Stimulated activated CD4-positive, alpha-beta T cell treated with anti-CD3 and anti-CD28 coated beads, Interleukin-1b, Interleukin-23, amount 100 ng/mL, for 48 hours (primary cell): ENCODE measurements at regions not wholly inside any gene's neighbourhood (a gene's known extent, or its start where the extent isn't known, plus 50 kb on each side); places are given as distances from the start of the nearest gene placed in this dataset.

ENCODE experiments used
- DNase-seq: peaks from one replicate; pipeline ENCODE4 v3.0.0-alpha.2; 2020

DNA sequence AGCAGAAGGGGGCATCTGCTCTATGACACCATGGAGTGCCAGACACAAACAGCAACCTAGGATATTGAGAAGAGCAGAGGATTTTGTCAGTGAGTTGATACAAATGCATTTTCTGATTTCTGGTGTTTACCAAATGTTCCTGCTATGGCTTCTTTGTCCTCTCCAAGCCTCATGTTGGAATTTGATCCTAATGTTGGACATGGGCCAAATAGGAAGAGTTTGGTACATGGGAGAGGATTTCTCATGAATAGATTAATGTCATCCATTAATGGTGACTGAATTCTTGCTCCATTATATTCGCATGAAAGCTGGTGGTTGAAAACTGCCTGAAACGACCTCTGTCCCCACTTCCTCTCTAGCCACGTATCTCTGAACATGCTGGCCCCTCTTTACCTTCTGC, 1002.2 kb upstream of the FLRT2 start:
- DNase-seq: no peak

DNA sequence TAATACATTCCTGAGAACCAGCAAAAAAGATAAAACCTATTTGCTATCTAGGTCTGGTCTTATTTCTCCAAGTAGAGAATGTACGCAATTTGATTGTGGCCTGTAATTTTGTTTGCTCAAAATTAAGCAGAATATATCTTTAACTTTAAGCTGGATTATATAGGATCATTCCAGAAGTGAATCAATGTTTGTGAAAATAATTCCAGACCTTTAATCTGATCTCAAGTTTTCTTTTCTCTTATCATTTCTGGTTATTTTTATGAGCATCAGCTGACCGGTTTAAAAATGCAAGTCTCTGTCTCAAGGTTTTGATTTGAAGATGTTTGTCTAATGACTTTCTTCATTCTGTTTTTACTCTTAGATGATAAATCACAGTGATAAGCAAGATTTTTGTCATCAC, 997.9 kb upstream of the FLRT2 start:
- DNase-seq: no peak

DNA sequence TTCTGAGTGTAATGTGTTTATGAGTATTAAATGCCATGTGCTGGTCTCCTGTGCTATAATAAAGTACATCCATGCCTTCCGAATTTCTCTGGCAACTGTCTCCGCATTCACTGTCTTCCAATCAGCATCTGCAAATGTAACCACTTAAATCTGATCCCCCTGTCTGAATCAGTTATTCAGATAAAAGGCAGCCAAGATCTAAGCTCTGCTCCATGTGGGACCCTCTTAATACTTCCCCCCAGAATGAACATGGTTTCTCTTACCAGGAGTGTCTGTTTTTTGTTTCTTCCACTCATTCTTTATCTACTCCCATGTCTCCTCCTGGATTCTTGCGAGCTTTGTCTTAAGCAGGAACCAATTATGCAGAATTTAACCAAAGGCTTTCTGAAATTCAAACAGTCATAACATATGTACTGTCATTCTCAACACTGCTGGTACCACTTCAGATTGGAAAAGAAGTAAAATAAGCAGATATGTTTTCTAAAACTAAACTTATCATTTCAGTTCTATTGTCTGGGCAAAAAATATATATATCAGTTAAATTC, 996.7 kb upstream of the FLRT2 start:
- no peak for DNase-seq

- no peak for DNase-seq
Observed at GRCh38 chr14:84533791-84534190, 996.2 kb upstream of the FLRT2 start.

GRCh38 chr14:84535484-84535883, 994.5 kb upstream of the FLRT2 start:
- no peak for DNase-seq

GRCh38 chr14:84535976-84536375, 994.0 kb upstream of the FLRT2 start:
- DNase-seq: no peak

DNA sequence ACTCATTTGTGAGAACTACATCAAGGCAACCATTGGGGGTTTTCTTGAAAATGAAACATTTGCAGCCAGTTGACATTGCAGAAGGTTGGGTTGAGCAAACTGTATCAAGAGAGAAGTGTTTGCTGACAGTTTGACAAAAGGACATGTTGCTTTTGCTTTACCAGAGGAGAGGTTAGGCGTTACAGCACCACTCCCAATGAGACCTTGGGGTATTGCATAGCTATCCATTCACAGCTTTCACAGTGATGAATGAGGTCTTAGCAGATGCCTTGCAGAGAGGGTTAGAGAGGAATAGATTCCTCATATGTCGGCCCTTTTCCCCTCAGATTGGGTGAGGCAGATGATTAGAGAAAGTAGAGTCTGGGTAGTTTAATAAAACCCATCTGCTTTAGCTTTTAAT, 988.9 kb upstream of the FLRT2 start:
- DNase-seq: no peak

DNA sequence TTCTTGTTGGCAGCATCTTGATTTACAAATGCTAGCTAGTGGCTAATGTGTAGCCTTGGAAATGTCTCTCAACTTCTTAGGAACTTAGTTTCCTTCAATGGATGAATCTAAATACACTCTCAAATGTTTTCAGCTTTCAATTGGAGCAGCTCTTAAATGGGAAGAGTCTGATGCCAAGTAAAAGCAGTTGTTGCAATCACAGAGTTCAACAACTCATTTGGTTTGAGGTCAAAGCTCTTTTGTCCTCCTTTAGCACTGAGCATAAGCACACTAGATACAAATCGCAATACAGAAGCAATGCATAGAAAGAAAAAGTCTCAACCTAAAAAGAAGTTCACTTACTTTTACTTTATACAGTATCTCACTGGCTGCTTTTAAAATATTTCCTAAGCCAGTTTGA, 986.1 kb upstream of the FLRT2 start:
- no peak for DNase-seq

DNA sequence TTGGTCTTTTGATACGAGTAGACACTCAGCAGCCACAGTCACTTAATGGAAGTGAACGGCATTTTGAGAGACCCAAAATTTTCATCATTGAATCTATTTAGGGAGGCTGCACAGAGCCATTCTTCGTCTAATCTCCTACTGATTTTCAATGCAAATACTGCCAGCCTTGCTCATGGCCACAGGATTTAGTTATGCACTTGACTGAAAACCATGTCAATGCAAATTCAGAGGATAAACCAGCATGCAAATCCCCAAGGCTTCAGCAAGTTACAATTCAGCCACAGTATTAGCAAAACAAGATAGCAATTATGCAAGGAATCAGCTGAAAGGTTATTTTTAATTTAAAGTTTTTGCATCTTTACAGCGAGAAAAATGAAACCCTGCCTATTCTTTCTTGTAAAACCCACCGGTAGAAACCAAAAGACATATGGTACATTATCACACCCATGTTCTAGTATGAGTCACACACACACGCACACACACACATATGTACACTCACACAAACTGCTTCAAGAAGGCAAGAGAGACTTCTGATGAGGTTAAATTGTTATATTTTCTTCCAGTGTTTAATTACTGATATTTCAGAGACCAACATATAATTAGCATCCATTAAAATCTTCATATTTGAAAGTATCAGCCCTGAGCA, 985.3 kb upstream of the FLRT2 start:
- no peak for DNase-seq

DNA sequence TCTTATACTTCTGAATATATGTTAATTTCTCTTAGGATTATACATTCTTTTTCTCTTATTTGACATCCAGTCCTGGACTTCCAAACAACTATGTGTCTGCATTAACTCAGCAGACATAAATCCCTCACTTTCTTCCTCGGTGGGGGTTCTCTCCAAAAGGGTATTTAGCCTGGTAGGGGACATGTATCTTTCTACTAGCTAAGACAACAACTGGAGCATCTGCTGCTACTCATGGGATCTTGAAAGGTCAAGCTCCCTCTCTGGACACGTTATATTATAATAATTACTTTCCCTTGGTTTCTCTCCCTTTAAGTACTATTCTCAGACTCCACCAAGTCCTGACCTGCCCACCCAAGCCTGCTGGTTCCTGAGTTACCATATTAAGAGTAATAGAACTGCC, 983.7 kb upstream of the FLRT2 start:
- DNase-seq: no peak

- no peak for DNase-seq
Observed at GRCh38 chr14:84554136-84554535, 975.8 kb upstream of the FLRT2 start.

DNA sequence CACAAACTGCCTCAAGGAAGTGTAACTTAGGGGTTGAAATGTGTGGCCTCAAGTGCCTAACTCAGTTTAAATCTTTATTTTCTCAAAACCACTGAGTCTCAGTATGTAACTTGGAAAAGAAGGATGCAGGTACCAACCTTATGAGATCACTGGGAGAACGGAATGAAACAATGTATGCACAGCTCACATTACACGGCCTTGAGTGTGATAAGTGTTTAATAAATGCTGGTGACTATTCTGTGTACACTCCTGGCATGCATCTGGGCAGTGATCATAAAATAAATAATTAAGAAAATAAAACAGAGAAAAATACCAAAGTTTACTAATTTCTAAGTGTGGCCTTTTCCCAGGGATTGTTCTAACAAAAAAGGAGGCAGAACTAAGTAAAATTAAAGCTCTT, 974.5 kb upstream of the FLRT2 start:
- DNase-seq: no peak

- DNase-seq: no peak
Observed at GRCh38 chr14:84566109-84566508, 963.8 kb upstream of the FLRT2 start.

DNA sequence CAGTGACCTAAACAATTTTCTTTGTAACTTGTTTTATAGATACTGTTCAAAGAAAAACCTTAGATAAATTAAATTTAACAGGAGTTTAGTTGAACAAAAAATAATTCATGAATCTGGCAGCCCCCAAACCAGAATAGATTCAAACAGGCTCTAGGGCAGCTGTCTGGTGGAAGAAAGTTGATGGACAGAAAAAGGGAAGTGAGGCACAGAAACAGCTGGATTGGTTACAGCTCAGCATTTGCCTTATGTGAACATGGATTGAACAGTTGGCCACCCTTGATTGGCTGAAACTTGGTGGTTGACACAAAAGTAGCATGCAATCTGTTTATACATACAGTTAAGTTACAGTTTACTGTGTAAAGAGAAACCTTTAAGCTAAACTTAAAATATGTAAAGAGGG, 954.3 kb upstream of the FLRT2 start:
- DNase-seq: no peak

- no peak for DNase-seq
Observed at GRCh38 chr14:84579292-84579691, 950.7 kb upstream of the FLRT2 start.

DNA sequence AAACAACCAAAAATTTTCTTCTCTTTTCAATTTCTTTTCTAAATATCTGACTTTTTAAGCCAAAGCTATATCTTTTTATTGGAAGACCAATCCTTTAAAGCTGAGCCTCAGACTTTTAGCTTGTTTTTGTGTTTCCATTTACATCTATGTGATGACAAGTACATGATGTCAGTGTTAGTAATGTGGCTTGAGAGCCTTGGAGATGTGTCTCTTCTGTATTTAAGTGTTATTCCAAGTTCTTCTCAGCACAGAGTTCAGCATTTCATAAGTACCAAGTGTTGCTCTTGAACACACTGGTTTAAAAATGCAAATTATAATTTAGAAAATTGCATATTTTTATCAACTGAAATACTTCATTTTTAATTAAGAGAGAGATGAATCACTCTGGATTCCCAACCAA, 948.9 kb upstream of the FLRT2 start:
- no peak for DNase-seq

DNA sequence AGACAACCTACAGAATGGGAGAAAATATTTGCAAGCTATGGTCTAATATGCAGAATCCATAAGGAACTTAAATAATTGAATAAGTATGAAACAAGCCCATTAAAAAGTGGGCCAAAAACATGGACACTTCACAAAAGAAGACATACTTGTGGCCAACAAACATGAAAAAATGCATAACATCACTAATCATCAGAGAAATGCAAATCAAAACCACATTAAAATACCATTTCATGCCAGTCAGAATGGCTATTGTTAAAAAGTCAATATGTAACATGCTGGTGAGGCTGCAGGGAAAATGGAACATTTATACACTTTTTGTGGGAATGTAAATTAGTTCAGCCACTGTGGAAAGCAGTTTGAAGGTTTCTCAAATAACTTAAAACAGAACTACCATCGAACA, 945.4 kb upstream of the FLRT2 start:
- DNase-seq: no peak

GRCh38 chr14:84591827-84592445, 938.0 kb upstream of the FLRT2 start:
- no peak for DNase-seq

DNA sequence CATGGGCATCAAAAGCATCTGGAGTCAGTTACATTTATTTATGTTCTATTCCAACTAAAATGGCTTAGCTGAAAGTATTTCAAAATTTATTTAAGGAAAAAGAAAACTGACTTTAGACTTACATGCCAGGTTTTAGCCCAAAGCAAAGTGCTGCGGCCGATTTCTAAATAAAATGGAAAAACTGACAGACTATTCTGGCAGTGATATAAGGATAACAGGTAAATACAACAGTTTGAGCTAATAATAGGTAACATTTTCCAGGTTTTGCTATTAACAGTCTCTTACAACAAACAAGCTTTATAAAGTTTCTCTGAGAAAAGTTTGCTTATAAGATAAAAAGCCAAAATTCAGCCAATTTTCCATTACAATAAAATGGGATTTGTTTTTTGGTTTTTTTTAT, 937.2 kb upstream of the FLRT2 start:
- DNase-seq: no peak

GRCh38 chr14:84610086-84610485, 919.9 kb upstream of the FLRT2 start:
- no peak for DNase-seq

GRCh38 chr14:84622357-84622756, 907.6 kb upstream of the FLRT2 start:
- no peak for DNase-seq

DNA sequence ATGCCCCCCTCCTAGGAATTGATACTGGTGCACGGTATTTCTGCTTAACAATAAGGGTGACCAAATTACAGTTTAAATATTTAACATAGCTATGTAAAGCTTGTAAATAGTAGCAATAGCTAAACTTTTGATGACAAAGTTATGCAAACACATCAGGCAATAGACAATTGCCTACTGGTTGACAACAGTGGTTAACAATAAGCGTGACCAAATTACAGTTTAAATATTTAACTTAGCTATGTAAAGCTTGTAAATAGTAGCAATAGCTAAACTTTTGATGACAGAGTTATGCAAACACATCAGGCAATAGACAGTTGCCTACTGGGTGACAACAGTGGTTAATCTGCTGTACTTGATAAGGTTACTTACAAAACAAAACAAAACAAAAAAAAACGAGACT, 886.5 kb upstream of the FLRT2 start:
- no peak for DNase-seq

DNA sequence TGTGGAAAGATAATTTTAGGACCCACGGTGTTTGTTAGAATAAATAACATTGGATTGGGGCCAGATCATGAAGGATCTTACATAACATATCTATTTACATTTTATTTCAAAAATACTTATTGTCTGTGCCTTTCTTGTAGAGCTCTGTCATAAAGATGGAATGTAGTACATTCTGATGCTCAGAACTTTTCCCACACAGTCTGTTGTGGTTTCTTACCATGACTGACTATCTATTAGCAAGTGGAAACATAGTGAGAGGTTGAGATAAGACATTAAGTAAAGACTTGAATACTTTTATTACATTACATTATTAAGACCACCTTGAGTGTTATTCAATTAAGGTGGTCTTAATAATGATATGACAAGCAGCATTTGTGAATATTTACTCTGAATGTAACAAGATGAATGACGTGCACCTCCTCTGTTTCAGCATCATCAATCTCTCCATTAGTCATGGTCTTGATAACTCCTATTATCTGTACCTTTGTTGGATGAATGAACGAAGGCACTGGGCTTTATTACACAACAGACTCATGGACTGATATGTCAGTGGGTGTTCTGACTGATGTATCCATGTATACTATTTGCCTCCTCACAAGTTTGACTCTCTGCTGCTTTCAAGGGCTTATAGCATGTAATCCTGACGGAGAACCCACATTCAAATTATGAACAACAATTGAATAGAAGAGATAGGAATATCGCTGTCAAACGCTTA, 883.0 kb upstream of the FLRT2 start:
- DNase-seq: no peak

DNA sequence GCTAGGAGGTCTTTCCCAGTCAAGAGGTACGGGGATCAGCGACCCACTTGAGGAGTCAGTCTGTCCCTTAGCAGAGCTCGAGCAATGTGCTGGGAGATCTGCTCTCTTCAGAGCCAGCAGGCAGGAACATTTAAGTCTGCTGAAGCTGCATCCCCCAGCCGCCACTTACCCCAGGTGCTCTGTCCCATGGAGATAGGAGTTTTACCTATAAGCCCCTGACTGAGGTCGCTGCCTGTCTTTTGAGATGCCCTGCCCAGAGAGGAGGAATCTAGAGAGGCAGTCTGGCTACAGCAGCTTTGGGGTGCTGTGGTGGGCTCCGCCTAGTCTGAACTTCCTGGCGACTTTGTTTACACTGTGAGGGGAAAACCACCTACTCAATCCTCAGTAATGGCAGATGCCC, 874.9 kb upstream of the FLRT2 start:
- no peak for DNase-seq
